Activated T-cell treated with anti-CD3 and anti-CD28 coated beads, Interleukin-2, amount 50 U/mL, for 72 hours (primary cell): ENCODE measurements at regions not wholly inside any gene's neighbourhood (a gene's known extent, or its start where the extent isn't known, plus 50 kb on each side); places are given as distances from the start of the nearest gene placed in this dataset.
"Not testable (repeated sequence)": the region's sequence is repeated elsewhere in the genome, so short reads cannot be mapped to it uniquely, and the experiment has no call there.

Source experiments
- ATAC-seq, 2 donors: fragments of 150-1000 bp; cut with Tn5 transposase; replicated peaks in 1 of 2; 2 replicates each; pipeline ENCODE4 v1.10.0; 2021; ENCODE audit warnings: moderate library complexity in 2 of 2, mild to moderate bottlenecking in 1 of 2
- DNase-seq, 2 donors: peaks; one replicate each; pipeline ENCODE4 v3.0.0; 2021 to 2022; ENCODE audit warnings: mixed read lengths in 1 of 2
- H3K27ac Mint-ChIP-seq: one replicate; pipeline ENCODE4 v1.8.0; 2022; ENCODE audit warnings: mild to moderate bottlenecking, moderate library complexity, mixed read lengths
- H3K27me3 Mint-ChIP-seq: one replicate; pipeline ENCODE4 v1.8.0; 2022; ENCODE audit warnings: low read depth, mixed read lengths
- H3K36me3 Mint-ChIP-seq, 2 donors: one replicate each; pipeline ENCODE4 v1.8.0; 2022; ENCODE audit warnings: mixed read lengths in 2 of 2, mild to moderate bottlenecking in 1 of 2; ENCODE audit not compliant: insufficient read depth in 2 of 2
- H3K4me1 Mint-ChIP-seq: one replicate; pipeline ENCODE4 v1.8.0; 2022; ENCODE audit warnings: low read depth, mixed read lengths
- H3K4me3 Mint-ChIP-seq, 2 donors: one replicate each; pipeline ENCODE4 v1.8.0; 2022; ENCODE audit warnings: mild to moderate bottlenecking in 2 of 2, mixed read lengths in 2 of 2, moderate library complexity in 2 of 2
- H3K9me3 Mint-ChIP-seq, 2 donors: one replicate each; pipeline ENCODE4 v1.8.0; 2022; ENCODE audit warnings: mixed read lengths in 2 of 2

- ATAC-seq (no peak), DNase-seq (no peak)
- H3K36me3 Mint-ChIP-seq, result no peaks in the 10 kb centered on the region
- H3K4me3 Mint-ChIP-seq, result no peak overlapping the region
- no peaks in the 10 kb centered on the region for H3K9me3 Mint-ChIP-seq
- no peak overlapping the region for H3K27ac Mint-ChIP-seq
- no peaks in the 10 kb centered on the region for H3K27me3 Mint-ChIP-seq
- H3K4me1 Mint-ChIP-seq, result no peaks in the 10 kb centered on the region
These were observed 52.7 kb upstream of the LARP1 start for GRCh38 chr5:154702477-154702876.

- not testable (repeated sequence) for H3K27me3 Mint-ChIP-seq, H3K4me3 Mint-ChIP-seq, H3K4me1 Mint-ChIP-seq, DNase-seq, H3K36me3 Mint-ChIP-seq, H3K27ac Mint-ChIP-seq, H3K9me3 Mint-ChIP-seq, ATAC-seq
These were observed 53.5 kb upstream of the LARP1 start for GRCh38 chr5:154701725-154702124.

- Mint-ChIP-seq H3K9me3 (no peaks in the 10 kb centered on the region), H3K4me1 (no peaks in the 10 kb centered on the region), H3K27ac (no peak overlapping the region), H3K27me3 (no peaks in the 10 kb centered on the region), H3K36me3 (no peaks in the 10 kb centered on the region), H3K4me3 (no peak overlapping the region)
- ATAC-seq (no peak), DNase-seq (no peak)
These were observed 54.0 kb upstream of the LARP1 start for GRCh38 chr5:154701181-154701580.

GRCh38 chr5:154700289-154700928 lies 54.8 kb upstream of the LARP1 start:
- not testable (repeated sequence) for H3K4me1 Mint-ChIP-seq, ATAC-seq, H3K27me3 Mint-ChIP-seq, H3K36me3 Mint-ChIP-seq, H3K4me3 Mint-ChIP-seq, DNase-seq, H3K9me3 Mint-ChIP-seq, H3K27ac Mint-ChIP-seq

- H3K27ac Mint-ChIP-seq, result no peak overlapping the region
- H3K36me3 Mint-ChIP-seq, result no peaks in the 10 kb centered on the region
- DNase-seq (no peak), ATAC-seq (no peak)
- H3K27me3 Mint-ChIP-seq, result no peaks in the 10 kb centered on the region
- no peaks in the 10 kb centered on the region for H3K4me1 Mint-ChIP-seq
- no peaks in the 10 kb centered on the region for H3K9me3 Mint-ChIP-seq
- no peak overlapping the region for H3K4me3 Mint-ChIP-seq
These were observed 56.4 kb upstream of the LARP1 start for GRCh38 chr5:154698763-154699162.

GRCh38 chr5:154697371-154697770 lies 57.8 kb upstream of the LARP1 start:
- no peak for ATAC-seq
- no peaks in the 10 kb centered on the region for H3K9me3 Mint-ChIP-seq
- no peak for DNase-seq
- no peak overlapping the region for H3K4me3 Mint-ChIP-seq
- H3K4me1 Mint-ChIP-seq, result peaks cover 3% of the 10 kb centered on the region
- no peaks in the 10 kb centered on the region for H3K36me3 Mint-ChIP-seq
- peaks cover 4% of the 10 kb centered on the region for H3K27me3 Mint-ChIP-seq
- H3K27ac Mint-ChIP-seq, result no peak overlapping the region

GRCh38 chr5:154696891-154697290 lies 58.3 kb upstream of the LARP1 start:
- no peak overlapping the region for H3K27ac Mint-ChIP-seq
- H3K4me1 Mint-ChIP-seq, result peaks cover 5% of the 10 kb centered on the region
- no peak for DNase-seq
- H3K9me3 Mint-ChIP-seq, result no peaks in the 10 kb centered on the region
- no peak for ATAC-seq
- H3K36me3 Mint-ChIP-seq, result peaks cover 0 to 2% of the 10 kb centered on the region in 2 donors
- no peak overlapping the region for H3K4me3 Mint-ChIP-seq
- peaks cover 8% of the 10 kb centered on the region for H3K27me3 Mint-ChIP-seq

GRCh38 chr5:154694159-154694558 lies 61.0 kb upstream of the LARP1 start:
- H3K36me3 Mint-ChIP-seq, result peaks cover 0 to 2% of the 10 kb centered on the region in 2 donors
- H3K4me1 Mint-ChIP-seq, result peaks cover 5% of the 10 kb centered on the region
- ATAC-seq (no peak), DNase-seq (no peak)
- H3K27me3 Mint-ChIP-seq, result peaks cover 9% of the 10 kb centered on the region
- H3K4me3 Mint-ChIP-seq, result no peak overlapping the region
- no peak overlapping the region for H3K27ac Mint-ChIP-seq
- H3K9me3 Mint-ChIP-seq, result no peaks in the 10 kb centered on the region

- peaks cover 9% of the 10 kb centered on the region for H3K27me3 Mint-ChIP-seq
- H3K4me1 Mint-ChIP-seq, result peaks cover 5% of the 10 kb centered on the region
- no peak overlapping the region for H3K27ac Mint-ChIP-seq
- ATAC-seq, result no peak
- H3K36me3 Mint-ChIP-seq, result peaks cover 0 to 2% of the 10 kb centered on the region in 2 donors
- H3K9me3 Mint-ChIP-seq, result peaks cover 0 to 2% of the 10 kb centered on the region in 2 donors
- no peak for DNase-seq
- H3K4me3 Mint-ChIP-seq, result no peak overlapping the region
These were observed 64.7 kb upstream of the LARP1 start for GRCh38 chr5:154690488-154690887.

- H3K4me3 Mint-ChIP-seq, result no peak overlapping the region
- no peaks in the 10 kb centered on the region for H3K4me1 Mint-ChIP-seq
- peaks cover 8% of the 10 kb centered on the region for H3K27me3 Mint-ChIP-seq
- no peak overlapping the region for H3K27ac Mint-ChIP-seq
- no peaks in the 10 kb centered on the region for H3K36me3 Mint-ChIP-seq
- H3K9me3 Mint-ChIP-seq, result peaks cover 0 to 2% of the 10 kb centered on the region in 2 donors
- DNase-seq (no peak), ATAC-seq (no peak)
These were observed 68.7 kb upstream of the LARP1 start for GRCh38 chr5:154686490-154686889.

GRCh38 chr5:154683101-154683880 lies 71.9 kb upstream of the LARP1 start:
- Mint-ChIP-seq H3K36me3 (no peaks in the 10 kb centered on the region), H3K4me1 (no peaks in the 10 kb centered on the region), H3K27ac (no peak overlapping the region), H3K4me3 (peak overlapping the region; percentile 74 to 78), H3K9me3 (peaks cover 0 to 2% of the 10 kb centered on the region in 2 donors), H3K27me3 (peaks cover 8% of the 10 kb centered on the region)
- DNase-seq (no peak), ATAC-seq (peak in 1 of 2 donors; percentile 38)

GRCh38 chr5:154679501-154679900 lies 75.7 kb upstream of the LARP1 start:
- no peaks in the 10 kb centered on the region for H3K9me3 Mint-ChIP-seq
- no peaks in the 10 kb centered on the region for H3K36me3 Mint-ChIP-seq
- H3K4me3 Mint-ChIP-seq, result no peak overlapping the region
- peaks cover 1% of the 10 kb centered on the region for H3K27me3 Mint-ChIP-seq
- H3K4me1 Mint-ChIP-seq, result no peaks in the 10 kb centered on the region
- ATAC-seq (no peak), DNase-seq (no peak)
- H3K27ac Mint-ChIP-seq, result no peak overlapping the region

- DNase-seq, result no peak
- Mint-ChIP-seq H3K4me3 (no peak overlapping the region), H3K27ac (no peak overlapping the region), H3K36me3 (no peaks in the 10 kb centered on the region), H3K4me1 (no peaks in the 10 kb centered on the region), H3K27me3 (no peaks in the 10 kb centered on the region), H3K9me3 (no peaks in the 10 kb centered on the region)
- ATAC-seq, result no peak
These were observed 77.3 kb upstream of the LARP1 start for GRCh38 chr5:154677921-154678320.

- Mint-ChIP-seq H3K27ac (no peak overlapping the region), H3K27me3 (no peaks in the 10 kb centered on the region)
- ATAC-seq, result no peak
These were observed 78.7 kb upstream of the LARP1 start for GRCh38 chr5:154676508-154676907.

More at GRCh38 chr5:154676508-154676907, 78.7 kb upstream of the LARP1 start:
- H3K36me3 Mint-ChIP-seq, result no peaks in the 10 kb centered on the region
- H3K4me1 Mint-ChIP-seq, result no peaks in the 10 kb centered on the region
- no peaks in the 10 kb centered on the region for H3K9me3 Mint-ChIP-seq
- H3K4me3 Mint-ChIP-seq, result no peak overlapping the region
- DNase-seq, result no peak
